ENCODE measurements at regions not wholly inside any gene's neighbourhood (a gene's known extent, or its start where the extent isn't known, plus 50 kb on each side); places are given as distances from the start of the nearest gene placed in this dataset.

- TF ChIP-seq RFX5 (IDR thresholded peaks at IDR 0.05; ENCODE audit: low read depth, low read length) (no peak), CTCF (IDR thresholded peaks at IDR 0.05 in 2 of 3, conservative IDR thresholded peaks at IDR 0.05 in 1 of 3; ENCODE audit: insufficient read depth in 2 of 3, low read depth in 1 of 3, low read length in 3 of 3) (no peak)
These were observed 132.2 kb downstream of the ASCL4 start for GRCh38 chr12:107906707-107907106.

All from K562 (cell line).